GM18909 (cell line): ENCODE measurements at regions not wholly inside any gene's neighbourhood (a gene's known extent, or its start where the extent isn't known, plus 50 kb on each side); places are given as distances from the start of the nearest gene placed in this dataset.

Source experiments
- ATAC-seq: cut with Tn5 transposase; IDR thresholded peaks from one replicate; pipeline ENCODE4 v1.9.1; 2021; ENCODE audit warnings: mild to moderate bottlenecking; ENCODE audit not compliant: unreplicated experiment, poor library complexity

- no peak for ATAC-seq
These were observed 109.3 kb upstream of the MSX1 start for GRCh38 chr4:4750187-4750586.

GRCh38 chr4:4749137-4749536 lies 110.3 kb upstream of the MSX1 start:
- ATAC-seq = no peak

- no peak for ATAC-seq
These were observed 113.0 kb upstream of the MSX1 start for GRCh38 chr4:4746444-4746843.

GRCh38 chr4:4740071-4740470 lies 119.4 kb upstream of the MSX1 start:
- ATAC-seq = no peak

- ATAC-seq = no peak
These were observed 123.6 kb upstream of the MSX1 start for GRCh38 chr4:4735870-4736269.

GRCh38 chr4:4735136-4735750 lies 124.2 kb upstream of the MSX1 start:
- ATAC-seq = no peak

GRCh38 chr4:4734425-4734824 lies 125.0 kb upstream of the MSX1 start:
- ATAC-seq = no peak

GRCh38 chr4:4733663-4734062 lies 125.8 kb upstream of the MSX1 start:
- ATAC-seq = no peak

GRCh38 chr4:4730249-4730648 lies 129.2 kb upstream of the MSX1 start:
- ATAC-seq = no peak

- ATAC-seq = no peak
These were observed 130.3 kb upstream of the MSX1 start for GRCh38 chr4:4729206-4729605.

GRCh38 chr4:4727536-4727935 lies 131.9 kb upstream of the MSX1 start:
- no peak for ATAC-seq

GRCh38 chr4:4726051-4726450 lies 133.4 kb upstream of the MSX1 start:
- no peak for ATAC-seq

GRCh38 chr4:4724321-4724720 lies 135.1 kb upstream of the MSX1 start:
- no peak for ATAC-seq

GRCh38 chr4:4721636-4722035 lies 137.8 kb upstream of the MSX1 start:
- no peak for ATAC-seq

- ATAC-seq = no peak
These were observed 138.8 kb upstream of the MSX1 start for GRCh38 chr4:4720646-4721045.

GRCh38 chr4:4719436-4719835 lies 140.0 kb upstream of the MSX1 start:
- no peak for ATAC-seq

- no peak for ATAC-seq
These were observed 141.8 kb upstream of the MSX1 start for GRCh38 chr4:4717692-4718091.

GRCh38 chr4:4714331-4714730 lies 145.1 kb upstream of the MSX1 start:
- ATAC-seq = no peak

- ATAC-seq = no peak
These were observed 146.5 kb upstream of the MSX1 start for GRCh38 chr4:4712800-4713528.

GRCh38 chr4:4711902-4712301 lies 147.6 kb upstream of the MSX1 start:
- ATAC-seq = no peak

- ATAC-seq = no peak
These were observed 149.7 kb upstream of the MSX1 start for GRCh38 chr4:4709736-4710135.

GRCh38 chr4:4704267-4704666 lies 155.2 kb upstream of the MSX1 start:
- ATAC-seq = no peak
